Stimulated activated naive B cell treated with anti-CD40 and anti-IgM and Interleukin-4, amounts not matched to agents 10 μg/mL and 1 μg/mL and 100 μg/mL, for 72 hours (primary cell): ENCODE measurements at regions not wholly inside any gene's neighbourhood (a gene's known extent, or its start where the extent isn't known, plus 50 kb on each side); places are given as distances from the start of the nearest gene placed in this dataset.

Experiments used
- ATAC-seq, 2 donors: fragments of 150-1000 bp; cut with Tn5 transposase; replicated peaks; 2 replicates each; pipeline ENCODE4 v1.10.0; 2021; ENCODE audit warnings: moderate library complexity in 1 of 2
- DNase-seq: peaks from one replicate; pipeline ENCODE4 v3.0.0; 2021
- H3K27ac Mint-ChIP-seq: one replicate; pipeline ENCODE4 v1.8.0; 2022; ENCODE audit warnings: mild to moderate bottlenecking, mixed read lengths
- H3K27me3 Mint-ChIP-seq, 2 donors: one replicate each; pipeline ENCODE4 v1.8.0; 2022; ENCODE audit warnings: mixed read lengths in 2 of 2
- H3K36me3 Mint-ChIP-seq, 2 donors: one replicate each; pipeline ENCODE4 v1.8.0; 2022; ENCODE audit warnings: mixed read lengths in 2 of 2, mild to moderate bottlenecking in 1 of 2
- H3K4me1 Mint-ChIP-seq, 2 donors: one replicate each; pipeline ENCODE4 v1.8.0; 2022; ENCODE audit warnings: mixed read lengths in 2 of 2, mild to moderate bottlenecking in 1 of 2
- H3K4me3 Mint-ChIP-seq, 2 donors: one replicate each; pipeline ENCODE4 v1.8.0; 2022; ENCODE audit warnings: mild to moderate bottlenecking in 2 of 2, mixed read lengths in 2 of 2, moderate library complexity in 1 of 2
- H3K9me3 Mint-ChIP-seq, 2 donors: one replicate each; pipeline ENCODE4 v1.8.0; 2022; ENCODE audit warnings: mixed read lengths in 2 of 2, mild to moderate bottlenecking in 1 of 2

DNA sequence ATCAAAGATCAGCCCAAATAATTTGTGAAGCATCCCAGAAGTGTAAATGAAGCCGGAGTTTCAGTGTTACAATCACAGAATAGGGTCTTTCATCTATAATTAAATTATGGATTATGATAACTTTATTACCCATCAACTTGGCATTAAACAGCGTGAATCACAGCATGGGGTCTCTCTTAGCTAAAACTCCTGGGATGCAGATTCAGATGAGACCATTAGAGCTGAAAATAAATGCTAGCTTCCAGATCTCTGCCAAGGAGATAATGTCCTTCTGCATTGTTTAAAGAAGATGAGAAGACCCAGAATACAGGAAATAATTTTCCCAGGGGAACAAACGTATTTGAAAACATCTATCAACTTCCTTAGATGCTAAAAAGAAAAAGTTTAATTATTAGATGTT lies 546.0 kb upstream of the PCDH9 start:
- no peak overlapping the region for H3K4me3 Mint-ChIP-seq
- DNase-seq (no peak), ATAC-seq (no peak)
- peaks cover 0 to 6% of the 10 kb centered on the region in 2 donors for H3K9me3 Mint-ChIP-seq
- no peak overlapping the region for H3K27ac Mint-ChIP-seq
- H3K36me3 Mint-ChIP-seq, result no peaks in the 10 kb centered on the region
- no peaks in the 10 kb centered on the region for H3K27me3 Mint-ChIP-seq
- H3K4me1 Mint-ChIP-seq, result no peaks in the 10 kb centered on the region

DNA sequence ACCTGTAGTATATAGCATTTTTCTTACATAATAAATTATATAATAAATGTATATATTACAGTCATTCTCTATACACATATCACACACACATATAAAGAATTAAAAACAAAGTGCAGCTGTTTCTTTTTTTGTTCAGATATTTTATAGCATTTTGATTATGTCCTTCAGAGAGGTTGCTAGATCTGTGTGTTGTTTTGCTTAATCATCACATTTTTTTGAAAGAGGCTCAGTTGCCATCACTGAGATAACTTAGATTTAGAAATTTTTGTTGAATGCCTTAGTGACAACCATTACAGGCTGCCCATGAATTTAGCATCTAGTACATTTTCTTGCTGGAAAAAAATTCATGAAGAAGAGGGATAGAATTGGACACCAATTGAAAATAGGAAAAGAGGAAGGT lies 545.2 kb upstream of the PCDH9 start:
- Mint-ChIP-seq H3K36me3 (no peaks in the 10 kb centered on the region), H3K27me3 (no peaks in the 10 kb centered on the region), H3K4me1 (no peaks in the 10 kb centered on the region), H3K9me3 (peaks cover 0 to 6% of the 10 kb centered on the region in 2 donors), H3K27ac (no peak overlapping the region), H3K4me3 (no peak overlapping the region)
- ATAC-seq (no peak), DNase-seq (no peak)

DNA sequence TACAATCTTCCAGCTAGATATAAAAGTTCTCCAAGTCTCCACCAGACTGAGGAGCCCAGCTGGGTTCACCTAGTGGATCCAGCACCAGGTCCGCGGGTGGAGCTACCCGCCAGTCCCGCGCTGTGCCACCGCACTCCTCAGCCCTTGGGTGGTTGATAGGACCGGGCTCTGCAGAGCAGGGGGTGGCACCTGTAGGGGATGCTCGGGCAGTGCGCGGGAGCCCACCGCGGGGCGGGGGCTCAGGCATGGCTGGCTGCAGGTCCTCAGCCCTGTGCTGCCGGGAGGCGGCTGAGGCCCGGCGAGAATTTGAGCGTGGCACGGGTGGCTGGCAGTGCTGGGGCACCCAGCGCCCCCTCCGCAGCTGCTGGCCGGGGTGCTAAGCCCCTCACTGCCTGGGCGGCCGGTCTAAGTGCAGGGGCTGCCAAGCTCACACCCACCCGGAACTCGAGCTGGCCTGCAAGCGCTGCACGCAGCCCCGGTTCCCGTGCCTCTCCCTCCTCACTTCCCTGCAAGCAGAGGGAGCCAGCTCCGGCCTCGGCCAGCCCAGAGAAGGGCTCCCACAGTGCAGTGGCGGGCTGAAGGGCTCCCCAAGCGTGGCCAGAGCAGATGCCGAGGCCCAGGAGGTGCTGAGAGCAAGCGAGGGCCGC lies 542.8 kb upstream of the PCDH9 start:
- peaks cover 0 to 6% of the 10 kb centered on the region in 2 donors for H3K9me3 Mint-ChIP-seq

DNA sequence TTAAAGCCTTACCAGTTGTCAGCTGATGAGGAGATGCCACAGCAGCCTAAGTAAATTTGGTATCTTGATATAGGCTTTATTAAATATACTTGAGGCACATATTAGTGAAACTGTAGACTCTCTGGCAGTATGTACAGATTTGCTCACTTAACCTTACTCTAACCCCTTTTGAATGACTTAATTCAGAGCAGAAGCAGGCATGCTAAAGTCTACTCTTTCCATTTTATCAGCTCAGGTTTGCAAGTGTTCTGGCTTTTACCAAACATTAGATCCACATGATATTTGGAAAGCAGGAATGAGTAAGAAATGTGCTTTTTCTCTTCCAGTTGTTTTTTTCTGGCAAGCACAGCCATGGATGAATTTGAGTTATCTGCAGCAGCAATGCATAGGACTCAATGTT lies 541.0 kb upstream of the PCDH9 start:
- Mint-ChIP-seq H3K4me1 (no peaks in the 10 kb centered on the region), H3K27me3 (no peaks in the 10 kb centered on the region), H3K27ac (no peak overlapping the region), H3K36me3 (no peaks in the 10 kb centered on the region), H3K4me3 (no peak overlapping the region), H3K9me3 (peaks cover 0 to 3% of the 10 kb centered on the region in 2 donors)
- DNase-seq (no peak), ATAC-seq (no peak)

More for the DNA sequence above, 542.8 kb upstream of the PCDH9 start:
- Mint-ChIP-seq H3K36me3 (no peaks in the 10 kb centered on the region), H3K4me1 (no peaks in the 10 kb centered on the region), H3K4me3 (no peak overlapping the region), H3K27me3 (no peaks in the 10 kb centered on the region), H3K27ac (no peak overlapping the region)
- DNase-seq, result no peak
- no peak for ATAC-seq

DNA sequence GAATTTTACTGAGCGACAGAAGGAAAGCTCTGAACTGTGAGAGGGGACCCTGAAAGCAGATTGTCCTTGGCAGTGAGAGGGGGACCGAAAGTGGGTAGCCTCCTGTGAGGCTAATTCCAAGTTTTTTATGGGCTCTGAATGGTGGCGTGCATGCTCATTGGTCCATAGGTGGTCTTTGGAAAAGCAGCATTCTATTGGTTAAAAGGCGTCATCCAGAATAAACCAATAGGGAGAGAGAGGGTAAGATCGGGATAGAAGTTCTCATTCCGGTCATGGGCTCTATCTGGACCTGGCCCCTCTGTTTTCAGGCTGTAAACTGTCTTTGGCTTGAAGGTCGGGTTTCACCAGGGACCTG lies 539.8 kb upstream of the PCDH9 start:
- DNase-seq (no peak), ATAC-seq (no peak)
- no peaks in the 10 kb centered on the region for H3K36me3 Mint-ChIP-seq
- H3K4me3 Mint-ChIP-seq, result no peak overlapping the region
- H3K4me1 Mint-ChIP-seq, result no peaks in the 10 kb centered on the region
- no peak overlapping the region for H3K27ac Mint-ChIP-seq
- H3K27me3 Mint-ChIP-seq, result no peaks in the 10 kb centered on the region
- H3K9me3 Mint-ChIP-seq, result peaks cover 0 to 3% of the 10 kb centered on the region in 2 donors

DNA sequence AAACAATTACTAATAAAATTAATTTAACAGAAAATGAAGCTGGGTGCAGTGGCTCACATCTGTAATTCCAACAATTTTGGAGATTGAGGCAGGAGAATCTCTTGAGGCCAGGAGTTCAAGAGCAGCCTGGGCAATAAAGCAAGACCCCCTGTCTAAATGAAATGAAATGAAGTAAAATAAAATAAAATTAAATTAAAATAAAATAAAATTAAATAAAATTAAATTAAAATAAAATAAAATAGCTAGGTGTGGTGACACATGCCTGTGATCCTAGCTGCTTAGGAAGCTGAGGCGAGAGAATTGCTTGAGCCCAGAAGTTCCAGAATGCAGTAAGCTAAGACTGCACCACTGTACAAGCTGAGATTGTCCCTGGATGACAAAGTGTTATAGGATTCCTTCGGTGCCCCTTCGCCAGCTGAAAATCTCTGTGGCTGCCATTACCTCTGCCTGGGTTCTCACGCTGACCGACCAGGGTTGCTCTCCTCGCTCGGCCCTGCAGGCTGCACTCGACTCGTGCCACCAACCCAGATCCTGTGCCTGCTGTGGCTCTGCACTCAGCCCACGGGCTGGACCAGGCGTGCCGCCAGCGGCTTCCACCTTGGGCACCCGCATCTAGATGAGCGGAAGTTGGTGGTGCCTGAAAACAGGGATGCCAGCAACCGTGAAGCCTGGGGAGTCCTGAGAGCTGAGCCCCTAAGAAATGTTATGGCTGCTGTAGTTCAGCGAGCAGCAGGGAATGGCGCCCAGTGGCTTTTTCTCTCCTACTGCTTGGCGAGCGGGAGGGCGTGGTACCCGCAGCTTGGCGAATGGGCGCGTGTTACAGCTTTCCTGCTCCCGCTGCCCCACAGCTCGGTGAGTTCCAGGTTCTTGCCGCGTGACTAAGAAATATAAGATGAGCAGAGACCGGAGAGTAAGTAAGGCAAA lies 539.2 kb upstream of the PCDH9 start:
- DNase-seq (no peak), ATAC-seq (no peak)
- peaks cover 0 to 3% of the 10 kb centered on the region in 2 donors for H3K9me3 Mint-ChIP-seq
- no peaks in the 10 kb centered on the region for H3K27me3 Mint-ChIP-seq
- no peaks in the 10 kb centered on the region for H3K4me1 Mint-ChIP-seq
- no peak overlapping the region for H3K4me3 Mint-ChIP-seq
- no peaks in the 10 kb centered on the region for H3K36me3 Mint-ChIP-seq
- H3K27ac Mint-ChIP-seq, result no peak overlapping the region

DNA sequence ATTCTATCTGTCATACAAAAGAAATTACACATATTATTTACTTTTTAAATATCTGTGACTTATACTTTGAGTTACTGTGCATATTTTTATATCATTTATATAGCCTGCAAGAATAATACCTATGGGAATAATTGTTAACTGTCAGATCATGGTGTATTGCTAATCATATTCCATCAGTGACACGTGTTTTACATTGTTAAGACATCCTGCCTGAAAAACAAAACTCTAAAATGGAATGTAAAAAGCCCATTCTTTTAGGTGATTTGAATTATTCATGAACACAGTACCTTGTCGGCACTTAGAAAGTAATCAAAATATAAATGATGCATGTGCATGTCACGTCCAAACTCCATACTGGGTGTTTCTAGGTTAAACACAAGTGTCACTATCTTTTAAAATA lies 533.8 kb upstream of the PCDH9 start:
- Mint-ChIP-seq H3K4me1 (no peaks in the 10 kb centered on the region), H3K27ac (no peak overlapping the region), H3K9me3 (no peaks in the 10 kb centered on the region), H3K36me3 (no peaks in the 10 kb centered on the region), H3K27me3 (no peaks in the 10 kb centered on the region), H3K4me3 (no peak overlapping the region)
- no peak for ATAC-seq
- no peak for DNase-seq

DNA sequence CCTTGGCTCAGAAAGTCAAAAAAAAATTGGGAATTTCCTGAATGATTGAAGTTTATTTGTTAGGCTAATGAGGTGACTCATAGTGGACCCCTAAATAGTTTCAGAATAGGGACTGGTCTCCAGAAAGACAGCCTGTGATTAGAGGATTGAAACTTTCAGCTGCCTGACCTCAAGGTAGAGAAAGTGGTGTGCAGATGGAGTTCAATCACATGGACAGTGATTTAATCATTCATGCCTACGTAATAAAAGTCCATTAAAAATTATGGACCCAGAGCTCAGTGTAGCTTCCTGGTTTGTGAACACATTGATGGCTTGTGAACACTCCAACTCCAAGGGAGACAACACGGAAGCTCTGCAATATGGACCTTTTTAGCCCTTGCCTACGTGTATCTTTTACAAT lies 533.2 kb upstream of the PCDH9 start:
- no peaks in the 10 kb centered on the region for H3K27me3 Mint-ChIP-seq
- H3K27ac Mint-ChIP-seq, result no peak overlapping the region
- ATAC-seq (no peak), DNase-seq (no peak)
- no peaks in the 10 kb centered on the region for H3K9me3 Mint-ChIP-seq
- H3K4me1 Mint-ChIP-seq, result no peaks in the 10 kb centered on the region
- H3K4me3 Mint-ChIP-seq, result no peak overlapping the region
- H3K36me3 Mint-ChIP-seq, result no peaks in the 10 kb centered on the region

DNA sequence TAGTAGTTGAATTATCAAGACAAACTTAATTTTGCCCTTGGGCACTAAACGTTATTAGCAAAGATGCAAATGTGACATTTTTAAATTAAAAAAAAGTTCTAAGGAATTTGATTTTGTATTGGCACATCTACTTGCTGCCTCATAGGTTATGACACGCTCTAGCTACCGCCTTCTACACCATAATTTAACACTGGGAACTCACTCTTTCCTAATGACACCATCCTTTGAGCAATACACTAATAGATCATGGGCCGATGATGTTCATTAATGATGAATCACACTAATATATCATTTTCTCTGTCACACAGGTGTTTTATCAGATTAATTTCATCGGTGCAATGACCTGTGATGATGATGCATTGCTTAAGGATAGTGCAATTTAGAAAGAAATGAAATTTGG lies 528.8 kb upstream of the PCDH9 start:
- no peaks in the 10 kb centered on the region for H3K36me3 Mint-ChIP-seq
- no peak overlapping the region for H3K27ac Mint-ChIP-seq
- H3K9me3 Mint-ChIP-seq, result peaks cover 1 to 5% of the 10 kb centered on the region in 2 donors
- H3K4me1 Mint-ChIP-seq, result no peaks in the 10 kb centered on the region
- no peaks in the 10 kb centered on the region for H3K27me3 Mint-ChIP-seq
- no peak overlapping the region for H3K4me3 Mint-ChIP-seq
- ATAC-seq, result no peak
- DNase-seq, result no peak

DNA sequence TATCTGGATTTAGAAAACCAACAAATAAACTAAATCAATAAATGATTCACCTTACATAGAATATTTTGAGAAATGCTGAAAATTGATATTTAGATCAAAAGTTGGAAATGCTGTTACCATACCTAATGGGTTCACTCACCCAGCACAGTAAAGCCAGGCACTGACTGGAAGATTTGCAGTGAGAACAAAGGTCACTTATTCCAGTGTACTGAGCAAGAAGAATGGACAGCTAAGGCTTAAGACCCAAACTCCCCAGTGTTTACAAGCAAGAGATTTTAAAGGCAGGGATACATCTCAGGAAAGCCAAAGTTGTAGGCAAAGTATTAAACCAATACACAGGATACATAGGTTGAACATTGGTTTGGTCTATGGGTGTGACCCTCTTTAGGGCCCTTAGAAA lies 523.9 kb upstream of the PCDH9 start:
- Mint-ChIP-seq H3K9me3 (peaks cover 5% of the 10 kb centered on the region in 2 donors), H3K27me3 (no peaks in the 10 kb centered on the region), H3K36me3 (no peaks in the 10 kb centered on the region), H3K4me1 (no peaks in the 10 kb centered on the region), H3K27ac (no peak overlapping the region), H3K4me3 (no peak overlapping the region)
- no peak for ATAC-seq
- no peak for DNase-seq

DNA sequence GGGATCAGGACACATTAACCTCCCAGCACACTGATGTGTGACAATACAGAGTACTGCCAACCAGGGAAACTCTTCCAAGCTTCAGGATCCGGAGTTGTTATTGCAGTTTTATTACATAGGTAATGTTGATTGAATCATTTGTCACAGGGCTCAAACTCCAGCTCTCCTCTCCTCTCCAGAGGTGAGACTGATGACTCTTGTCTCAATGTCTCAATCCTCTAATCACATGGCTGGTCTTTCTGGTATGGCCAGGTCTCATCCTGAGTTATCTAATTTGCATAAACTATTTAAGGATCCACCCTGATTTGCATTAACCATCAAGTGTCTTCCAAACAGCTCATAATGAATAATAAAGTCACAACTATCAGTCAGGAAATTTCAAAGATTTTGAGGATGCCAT lies 522.6 kb upstream of the PCDH9 start:
- no peak overlapping the region for H3K27ac Mint-ChIP-seq
- ATAC-seq (no peak), DNase-seq (no peak)
- H3K27me3 Mint-ChIP-seq, result no peaks in the 10 kb centered on the region
- H3K36me3 Mint-ChIP-seq, result no peaks in the 10 kb centered on the region
- no peak overlapping the region for H3K4me3 Mint-ChIP-seq
- H3K4me1 Mint-ChIP-seq, result no peaks in the 10 kb centered on the region
- H3K9me3 Mint-ChIP-seq, result peaks cover 5 to 8% of the 10 kb centered on the region in 2 donors

DNA sequence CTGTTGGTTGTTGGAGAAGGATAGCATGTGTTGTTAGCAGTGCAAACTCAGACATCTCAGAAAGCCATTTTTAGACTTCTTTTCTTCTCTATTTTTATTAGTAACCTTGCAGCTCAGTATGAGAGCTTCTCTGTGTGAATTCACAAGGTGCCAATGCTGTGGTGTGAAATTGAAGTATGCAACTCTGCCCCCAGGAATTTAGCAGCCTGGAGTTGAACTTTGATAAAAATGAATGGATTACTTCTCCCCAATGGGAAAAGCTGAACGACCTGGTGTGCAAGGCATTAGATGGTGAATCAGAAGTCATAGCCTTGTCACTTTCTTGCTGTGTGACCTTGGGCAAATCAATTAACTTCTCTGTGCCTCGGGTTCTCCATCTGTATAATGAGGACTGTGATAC lies 512.3 kb upstream of the PCDH9 start:
- DNase-seq (no peak), ATAC-seq (no peak)
- H3K4me1 Mint-ChIP-seq, result no peaks in the 10 kb centered on the region
- no peak overlapping the region for H3K27ac Mint-ChIP-seq
- no peak overlapping the region for H3K4me3 Mint-ChIP-seq
- no peaks in the 10 kb centered on the region for H3K36me3 Mint-ChIP-seq
- H3K9me3 Mint-ChIP-seq, result no peaks in the 10 kb centered on the region
- no peaks in the 10 kb centered on the region for H3K27me3 Mint-ChIP-seq

DNA sequence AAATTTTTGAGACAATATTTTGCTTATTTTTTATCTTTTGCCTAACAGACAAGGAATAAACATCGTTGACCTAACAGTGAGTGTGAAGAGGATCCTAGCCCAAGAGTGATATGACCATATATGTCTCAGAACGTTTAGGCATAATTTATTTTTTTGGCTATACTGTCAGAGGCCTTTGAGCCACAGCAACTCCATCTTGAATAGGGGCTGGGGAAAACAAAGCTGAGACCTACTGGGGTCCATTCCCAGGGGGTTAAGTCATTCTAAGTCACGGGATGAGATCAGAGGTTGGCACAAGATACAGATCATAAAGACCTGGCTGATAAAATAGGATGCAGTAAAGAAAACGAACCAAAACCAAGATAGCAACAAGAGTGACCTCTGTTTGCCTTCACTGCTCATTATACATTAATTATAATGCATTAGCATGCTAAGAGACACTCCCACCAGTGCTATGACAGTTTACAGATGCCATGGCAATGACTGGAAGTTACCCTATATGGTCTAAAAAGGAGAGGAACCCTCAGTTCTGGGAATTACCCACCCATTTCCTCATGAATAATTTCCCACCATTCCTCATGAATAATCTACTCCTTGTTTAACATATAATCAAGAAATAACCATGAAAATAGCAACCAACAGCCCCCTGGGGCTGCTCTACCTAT lies 510.9 kb upstream of the PCDH9 start:
- Mint-ChIP-seq H3K36me3 (no peaks in the 10 kb centered on the region), H3K4me1 (peaks cover 0 to 4% of the 10 kb centered on the region in 2 donors), H3K27me3 (no peaks in the 10 kb centered on the region), H3K27ac (no peak overlapping the region), H3K9me3 (no peaks in the 10 kb centered on the region), H3K4me3 (no peak overlapping the region)
- DNase-seq (no peak), ATAC-seq (no peak)

DNA sequence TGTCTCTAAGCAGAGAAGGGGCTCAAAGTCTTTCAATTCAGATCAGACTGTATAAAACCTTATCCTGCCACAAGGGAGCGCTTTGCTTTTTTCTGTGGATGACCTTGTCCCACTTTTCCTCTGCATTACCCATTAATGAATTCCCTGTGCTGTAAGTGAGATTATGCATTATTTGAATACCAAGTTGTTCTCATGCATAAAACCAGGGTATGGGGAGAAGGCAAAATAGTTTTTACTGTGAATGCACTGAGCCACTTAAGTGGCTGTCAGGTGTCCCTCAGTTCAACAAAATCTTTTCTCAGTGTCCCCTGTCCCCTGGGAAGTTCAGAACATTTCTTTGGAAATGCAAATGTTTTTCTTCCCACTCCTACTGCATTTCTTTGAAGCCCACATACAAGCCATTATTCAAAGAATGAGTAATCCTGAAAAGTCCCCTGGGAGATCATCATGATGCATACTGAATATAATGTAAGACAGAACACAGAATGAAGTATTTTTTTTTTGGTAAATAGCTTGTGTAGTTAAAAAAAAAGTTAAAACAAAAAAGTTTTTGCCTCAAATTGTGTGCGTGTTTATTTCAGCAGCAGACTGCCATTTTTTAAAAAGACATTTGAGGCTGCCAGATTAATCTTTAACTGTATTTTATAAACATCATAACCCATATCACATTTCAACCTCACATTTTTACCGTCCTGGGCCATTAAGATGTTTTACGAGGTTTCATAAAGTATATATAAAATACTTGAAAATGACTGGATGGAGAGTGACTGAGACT lies 506.7 kb upstream of the PCDH9 start:
- Mint-ChIP-seq H3K27ac (no peak overlapping the region), H3K36me3 (no peaks in the 10 kb centered on the region), H3K27me3 (no peaks in the 10 kb centered on the region), H3K9me3 (peaks cover 0 to 4% of the 10 kb centered on the region in 2 donors), H3K4me3 (no peak overlapping the region), H3K4me1 (peaks cover 0 to 4% of the 10 kb centered on the region in 2 donors)
- ATAC-seq (peak; percentile 69 to 84), DNase-seq (no peak)
